ENCODE measurements at regions not wholly inside any gene's neighbourhood (a gene's known extent, or its start where the extent isn't known, plus 50 kb on each side); places are given as distances from the start of the nearest gene placed in this dataset.

DNA sequence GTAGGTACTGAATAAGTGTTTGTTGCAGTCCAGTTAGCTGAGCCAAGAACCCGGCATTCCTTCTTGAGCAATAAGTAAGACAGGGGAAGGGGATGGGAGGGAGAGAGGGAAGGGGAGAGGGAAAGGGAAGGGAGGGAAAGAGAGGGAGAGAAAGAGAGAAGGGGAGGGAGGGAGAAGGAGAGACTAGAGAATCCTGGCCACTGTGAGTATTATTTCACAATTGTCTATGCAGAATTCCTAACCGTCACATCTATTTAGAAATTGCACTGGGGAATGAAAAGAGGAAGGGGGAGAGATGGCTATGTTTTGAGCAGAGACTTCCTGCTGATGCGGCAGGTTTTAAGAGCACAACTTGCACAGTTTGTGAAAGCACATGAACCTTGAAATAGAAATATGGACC is 251.4 kb upstream of the ZMIZ1 start:
- TF ChIP-seq, protein P1, sequence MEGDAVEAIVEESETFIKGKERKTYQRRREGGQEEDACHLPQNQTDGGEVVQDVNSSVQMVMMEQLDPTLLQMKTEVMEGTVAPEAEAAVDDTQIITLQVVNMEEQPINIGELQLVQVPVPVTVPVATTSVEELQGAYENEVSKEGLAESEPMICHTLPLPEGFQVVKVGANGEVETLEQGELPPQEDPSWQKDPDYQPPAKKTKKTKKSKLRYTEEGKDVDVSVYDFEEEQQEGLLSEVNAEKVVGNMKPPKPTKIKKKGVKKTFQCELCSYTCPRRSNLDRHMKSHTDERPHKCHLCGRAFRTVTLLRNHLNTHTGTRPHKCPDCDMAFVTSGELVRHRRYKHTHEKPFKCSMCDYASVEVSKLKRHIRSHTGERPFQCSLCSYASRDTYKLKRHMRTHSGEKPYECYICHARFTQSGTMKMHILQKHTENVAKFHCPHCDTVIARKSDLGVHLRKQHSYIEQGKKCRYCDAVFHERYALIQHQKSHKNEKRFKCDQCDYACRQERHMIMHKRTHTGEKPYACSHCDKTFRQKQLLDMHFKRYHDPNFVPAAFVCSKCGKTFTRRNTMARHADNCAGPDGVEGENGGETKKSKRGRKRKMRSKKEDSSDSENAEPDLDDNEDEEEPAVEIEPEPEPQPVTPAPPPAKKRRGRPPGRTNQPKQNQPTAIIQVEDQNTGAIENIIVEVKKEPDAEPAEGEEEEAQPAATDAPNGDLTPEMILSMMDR (IDR thresholded peaks at IDR 0.05 in 4 of 5, conservative IDR thresholded peaks at IDR 0.05 in 1 of 5): no peak
- no peak for TF ChIP-seq POLR2A (IDR thresholded peaks at IDR 0.05)

Data from gastrocnemius medialis (tissue), 4 donors.